WERI-Rb-1 (cell line): ENCODE measurements at regions not wholly inside any gene's neighbourhood (a gene's known extent, or its start where the extent isn't known, plus 50 kb on each side); places are given as distances from the start of the nearest gene placed in this dataset.

Experiments used
- DNase-seq: peaks from one replicate; pipeline ENCODE4 v3.0.0-alpha.2; 2020
- H3K27ac ChIP-seq: fragments of 250-450 bp; sonication (Bioruptor Pico); 2 replicates; pipeline ENCODE4 v1.5.1; 2020; ENCODE audit warnings: mild to moderate bottlenecking, moderate library complexity
- H3K27me3 ChIP-seq: fragments of 250-450 bp; sonication (Bioruptor Pico); 2 replicates; pipeline ENCODE4 v1.5.1; 2021; ENCODE audit warnings: mild to moderate bottlenecking, low read depth, moderate library complexity; ENCODE audit not compliant: insufficient read depth, severe bottlenecking
- H3K36me3 ChIP-seq: fragments of 250-450 bp; sonication (Bioruptor Pico); 2 replicates; pipeline ENCODE4 v1.5.1; 2020; ENCODE audit warnings: mild to moderate bottlenecking, moderate library complexity
- H3K4me3 ChIP-seq: 2 replicates; pipeline ENCODE4 v1.5.1; 2011; ENCODE audit warnings: low read depth, mild to moderate bottlenecking, control low read depth, low read length
- H3K9me3 ChIP-seq: fragments of 250-450 bp; sonication (Bioruptor Pico); 2 replicates; pipeline ENCODE4 v1.5.1; 2021; ENCODE audit warnings: mild to moderate bottlenecking, moderate library complexity; ENCODE audit not compliant: severe bottlenecking
- CTCF ChIP-seq: IDR thresholded peaks from 2 replicates; pipeline ENCODE4 v1.5.1; 2011; ENCODE audit warnings: low read depth, mild to moderate bottlenecking, control low read depth, inconsistent platforms, low read length

- TF ChIP-seq CTCF: no peak
- Histone ChIP-seq H3K27me3 (no peaks in the 10 kb centered on the region), H3K36me3 (no peaks in the 10 kb centered on the region), H3K9me3 (no peaks in the 10 kb centered on the region), H3K27ac (no peak overlapping the region), H3K4me3 (no peak overlapping the region)
- no peak for DNase-seq
Observed at GRCh38 chr5:107224272-107224671, 446.5 kb downstream of the EFNA5 start.

- no peak for DNase-seq
- Histone ChIP-seq H3K4me3 (no peak overlapping the region), H3K27me3 (no peaks in the 10 kb centered on the region), H3K27ac (no peak overlapping the region), H3K9me3 (no peaks in the 10 kb centered on the region), H3K36me3 (no peaks in the 10 kb centered on the region)
- no peak for TF ChIP-seq CTCF
Observed at GRCh38 chr5:107223066-107223465, 447.7 kb downstream of the EFNA5 start.

GRCh38 chr5:107219993-107220392 is 450.7 kb downstream of the EFNA5 start:
- no peaks in the 10 kb centered on the region for H3K27me3 ChIP-seq
- no peak overlapping the region for H3K4me3 ChIP-seq
- DNase-seq: no peak
- no peak overlapping the region for H3K27ac ChIP-seq
- TF ChIP-seq CTCF: no peak
- H3K36me3 ChIP-seq: no peaks in the 10 kb centered on the region
- no peaks in the 10 kb centered on the region for H3K9me3 ChIP-seq

- Histone ChIP-seq H3K4me3 (no peak overlapping the region), H3K27ac (no peak overlapping the region), H3K36me3 (no peaks in the 10 kb centered on the region), H3K9me3 (no peaks in the 10 kb centered on the region), H3K27me3 (no peaks in the 10 kb centered on the region)
- TF ChIP-seq CTCF: no peak
- DNase-seq: no peak
Observed at GRCh38 chr5:107218457-107219193, 452.1 kb downstream of the EFNA5 start.

GRCh38 chr5:107217721-107218130 is 453.0 kb downstream of the EFNA5 start:
- no peaks in the 10 kb centered on the region for H3K36me3 ChIP-seq
- no peaks in the 10 kb centered on the region for H3K9me3 ChIP-seq
- no peak overlapping the region for H3K27ac ChIP-seq
- DNase-seq: no peak
- no peaks in the 10 kb centered on the region for H3K27me3 ChIP-seq
- H3K4me3 ChIP-seq: no peak overlapping the region
- no peak for TF ChIP-seq CTCF

GRCh38 chr5:107216587-107216986 is 454.1 kb downstream of the EFNA5 start:
- TF ChIP-seq CTCF: no peak
- Histone ChIP-seq H3K9me3 (no peaks in the 10 kb centered on the region), H3K27ac (no peak overlapping the region), H3K27me3 (no peaks in the 10 kb centered on the region), H3K36me3 (no peaks in the 10 kb centered on the region), H3K4me3 (no peak overlapping the region)
- no peak for DNase-seq
